Body of pancreas (tissue), 4 donors: ENCODE measurements at regions not wholly inside any gene's neighbourhood (a gene's known extent, or its start where the extent isn't known, plus 50 kb on each side); places are given as distances from the start of the nearest gene placed in this dataset.
A peak's percentile ranks its signal among the peaks of the same experiment; 100 is the strongest.

Source experiments
- ATAC-seq: fragments of 150-250 bp; one replicate; pipeline ENCODE4 v1.9.1; 2016
- DNase-seq, 4 donors: peaks; one replicate each; pipeline ENCODE4 v3.0.0-alpha.2; 2019
- H3K27ac ChIP-seq, 4 donors: fragments of 200-600 bp; sonication (generic); 1 replicate in 3 of 4; 2 replicates in 1 of 4; pipeline versions ENCODE4 v1.5.1 to v1.6.1; 2016 to 2019; ENCODE audit warnings: mild to moderate bottlenecking in 1 of 4, mixed read lengths in 1 of 4, moderate library complexity in 1 of 4
- H3K27me3 ChIP-seq, 2 donors: fragments of 200-600 bp; sonication (generic); one replicate each; pipeline ENCODE4 v1.6.0; 2016; ENCODE audit warnings: mild to moderate bottlenecking in 1 of 2
- H3K36me3 ChIP-seq, 2 donors: fragments of 200-600 bp; sonication (generic); replicated peaks in 1 of 2; 2 replicates each; pipeline ENCODE4 v1.5.1; 2016; ENCODE audit warnings: low read depth in 2 of 2; ENCODE audit not compliant: insufficient read depth in 1 of 2
- H3K4me1 ChIP-seq: fragments of 200-600 bp; sonication (generic); one replicate; pipeline ENCODE4 v1.6.0; 2016
- H3K4me3 ChIP-seq, 2 donors: fragments of 200-600 bp; sonication (generic); 1 replicate in 1 of 2; 2 replicates in 1 of 2; pipeline ENCODE4 v1.5.1; 2016 to 2019
- H3K9me3 ChIP-seq, 3 donors: fragments of 200-600 bp; sonication (generic); 1 replicate in 2 of 3; 2 replicates in 1 of 3; pipeline ENCODE4 v1.5.1; 2016
- CTCF ChIP-seq, 7 experiments: fragments of 450-650 bp in 4 of 7; fragments of 200-600 bp in 3 of 7; sonication (generic) in 3 of 7; IDR thresholded peaks; one replicate each; pipeline ENCODE4 v1.5.1; 2016 to 2019; ENCODE audit warnings: antibody characterized with exemption in 7 of 7
- POLR2A ChIP-seq, 3 donors: fragments of 450-650 bp; IDR thresholded peaks; one replicate each; pipeline ENCODE4 v1.6.1; 2016; ENCODE audit warnings: antibody characterized with exemption in 3 of 3, mild to moderate bottlenecking in 2 of 3
- WGBS, 2 donors: methylation state at CpG; one replicate each; pipeline ENCODE4 v1.1.5; 2017; 5-methylcytosine and 5-hydroxymethylcytosine counted together
- intact Hi-C: fragments of 100-400 bp; cut with DNase I; formaldehyde crosslinking; loops from one replicate; pipeline ENCODE4 v1.15.1; 2023

- 91 to 93% methylated on average over 12 of the region's 12 CpGs for WGBS, 2 donors
- TF ChIP-seq POLR2A (IDR thresholded peaks at IDR 0.05) (no peak), CTCF (IDR thresholded peaks at IDR 0.05) (no peak)
- DNase-seq, result no peak
- H3K9me3 ChIP-seq, result peaks cover 0 to 4% (median 0%) of the 10 kb centered on the region in 3 donors
- no peak overlapping the region for H3K4me3 ChIP-seq
- H3K27ac ChIP-seq, result no peak overlapping the region
- ATAC-seq, result no peak
- H3K36me3 ChIP-seq, result no peaks in the 10 kb centered on the region
- no peaks in the 10 kb centered on the region for H3K27me3 ChIP-seq
- H3K4me1 ChIP-seq, result no peaks in the 10 kb centered on the region
- intact Hi-C loops, result no loop called here
Observed at GRCh38 chr11:70931430-70931829, 320.9 kb downstream of the SHANK2 start.

GRCh38 chr11:70933981-70934583, 318.3 kb downstream of the SHANK2 start:
- Histone ChIP-seq H3K4me3 (no peak overlapping the region), H3K4me1 (no peaks in the 10 kb centered on the region), H3K36me3 (no peaks in the 10 kb centered on the region), H3K27ac (no peak overlapping the region), H3K27me3 (no peaks in the 10 kb centered on the region), H3K9me3 (peaks cover 0 to 4% (median 0%) of the 10 kb centered on the region in 3 donors)
- TF ChIP-seq CTCF (IDR thresholded peaks at IDR 0.05), result no peak
- TF ChIP-seq POLR2A (IDR thresholded peaks at IDR 0.05), result no peak
- intact Hi-C loops, result no loop called here
- DNase-seq (no peak), ATAC-seq (no peak)
- WGBS, 2 donors, result 91 to 98% methylated on average over 4 to 9 of the region's 10 CpGs

GRCh38 chr11:70935006-70935768, 317.2 kb downstream of the SHANK2 start:
- no peak overlapping the region for H3K4me3 ChIP-seq
- H3K4me1 ChIP-seq, result no peaks in the 10 kb centered on the region
- WGBS, 2 donors, result 71 to 73% methylated on average over 13 of the region's 13 CpGs
- no peaks in the 10 kb centered on the region for H3K36me3 ChIP-seq
- H3K9me3 ChIP-seq, result peaks cover 0 to 4% (median 0%) of the 10 kb centered on the region in 3 donors
- DNase-seq, result no peak
- intact Hi-C loops, result no loop called here
- no peak for ATAC-seq
- no peaks in the 10 kb centered on the region for H3K27me3 ChIP-seq
- no peak overlapping the region for H3K27ac ChIP-seq
- no peak for TF ChIP-seq CTCF (IDR thresholded peaks at IDR 0.05)
- TF ChIP-seq POLR2A (IDR thresholded peaks at IDR 0.05), result no peak

GRCh38 chr11:70942593-70942992, 309.8 kb downstream of the SHANK2 start:
- Histone ChIP-seq H3K9me3 (peaks cover 0 to 6% (median 0%) of the 10 kb centered on the region in 3 donors), H3K4me1 (no peaks in the 10 kb centered on the region), H3K27ac (no peak overlapping the region), H3K36me3 (no peaks in the 10 kb centered on the region), H3K4me3 (no peak overlapping the region), H3K27me3 (no peaks in the 10 kb centered on the region)
- ATAC-seq, result no peak
- WGBS, 2 donors, result 74 to 100% methylated on average over 1 of the region's 1 CpG
- intact Hi-C loops, result no loop called here
- TF ChIP-seq POLR2A (IDR thresholded peaks at IDR 0.05) (no peak), CTCF (IDR thresholded peaks at IDR 0.05) (peak in 1 of 7 experiments; percentile 12)
- DNase-seq, result no peak
